Epithelial cell of esophagus (primary cell): ENCODE measurements at regions not wholly inside any gene's neighbourhood (a gene's known extent, or its start where the extent isn't known, plus 50 kb on each side); places are given as distances from the start of the nearest gene placed in this dataset.

Experiments
- DNase-seq: peaks from one replicate; pipeline ENCODE4 v3.0.0; 2010; ENCODE audit warnings: low read depth
- H3K4me3 ChIP-seq: 2 replicates; pipeline ENCODE4 v1.5.1; 2011; ENCODE audit warnings: mild to moderate bottlenecking, low read length, control low read depth
- TF ChIP-seq, protein P1 (sequence below): IDR thresholded peaks from 2 replicates; pipeline ENCODE4 v1.5.1; 2011; ENCODE audit warnings: low read depth, mild to moderate bottlenecking, low read length, control low read depth, inconsistent platforms; ENCODE audit not compliant: insufficient read depth; ENCODE audit errors: missing control alignments

DNA sequence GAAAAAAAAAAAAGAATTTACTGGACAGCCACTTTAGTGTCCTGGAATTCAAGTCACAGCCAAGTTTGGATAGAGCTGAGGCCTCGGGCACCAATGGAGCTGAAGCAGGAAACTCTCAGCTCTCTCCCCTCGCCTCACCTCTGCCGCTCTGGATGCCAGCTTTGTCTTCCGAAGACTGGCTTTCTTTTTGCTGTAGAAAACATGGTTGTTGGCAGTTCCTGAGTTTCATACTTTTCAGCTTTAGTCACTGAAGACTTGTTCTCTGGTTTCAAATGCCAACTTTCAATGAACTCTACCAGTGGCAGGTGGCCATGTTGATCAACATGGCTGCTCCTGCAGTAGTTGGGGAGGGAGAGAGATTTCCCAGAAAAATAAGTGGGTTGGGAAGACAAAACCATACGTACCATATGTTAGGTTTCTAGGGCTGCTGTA is 142.2 kb downstream of the SNX18 start:
- H3K4me3 ChIP-seq = no peak overlapping the region
- TF ChIP-seq, protein P1, sequence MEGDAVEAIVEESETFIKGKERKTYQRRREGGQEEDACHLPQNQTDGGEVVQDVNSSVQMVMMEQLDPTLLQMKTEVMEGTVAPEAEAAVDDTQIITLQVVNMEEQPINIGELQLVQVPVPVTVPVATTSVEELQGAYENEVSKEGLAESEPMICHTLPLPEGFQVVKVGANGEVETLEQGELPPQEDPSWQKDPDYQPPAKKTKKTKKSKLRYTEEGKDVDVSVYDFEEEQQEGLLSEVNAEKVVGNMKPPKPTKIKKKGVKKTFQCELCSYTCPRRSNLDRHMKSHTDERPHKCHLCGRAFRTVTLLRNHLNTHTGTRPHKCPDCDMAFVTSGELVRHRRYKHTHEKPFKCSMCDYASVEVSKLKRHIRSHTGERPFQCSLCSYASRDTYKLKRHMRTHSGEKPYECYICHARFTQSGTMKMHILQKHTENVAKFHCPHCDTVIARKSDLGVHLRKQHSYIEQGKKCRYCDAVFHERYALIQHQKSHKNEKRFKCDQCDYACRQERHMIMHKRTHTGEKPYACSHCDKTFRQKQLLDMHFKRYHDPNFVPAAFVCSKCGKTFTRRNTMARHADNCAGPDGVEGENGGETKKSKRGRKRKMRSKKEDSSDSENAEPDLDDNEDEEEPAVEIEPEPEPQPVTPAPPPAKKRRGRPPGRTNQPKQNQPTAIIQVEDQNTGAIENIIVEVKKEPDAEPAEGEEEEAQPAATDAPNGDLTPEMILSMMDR = no peak
- no peak for DNase-seq

DNA sequence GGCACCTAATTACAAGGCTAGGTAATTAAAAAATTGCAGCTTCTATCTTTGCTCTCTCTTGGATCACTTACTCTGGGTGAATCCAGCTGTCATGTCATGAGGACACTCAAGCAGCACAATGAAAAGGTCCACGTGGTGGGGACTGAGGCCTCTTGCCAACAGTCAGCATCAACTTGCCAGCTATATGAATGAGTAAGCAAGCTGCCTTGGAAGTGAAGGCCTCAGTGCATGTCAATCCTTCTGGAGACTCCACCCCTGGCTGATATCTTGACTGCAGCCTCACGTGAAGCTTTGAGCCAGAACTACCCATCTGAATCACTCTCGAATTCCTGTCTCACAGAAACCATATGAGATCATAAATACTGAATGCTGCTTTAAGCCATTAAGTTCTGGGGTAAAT is 140.5 kb downstream of the SNX18 start:
- no peak overlapping the region for H3K4me3 ChIP-seq
- DNase-seq = peak; percentile 42
- TF ChIP-seq, protein P1 = no peak

DNA sequence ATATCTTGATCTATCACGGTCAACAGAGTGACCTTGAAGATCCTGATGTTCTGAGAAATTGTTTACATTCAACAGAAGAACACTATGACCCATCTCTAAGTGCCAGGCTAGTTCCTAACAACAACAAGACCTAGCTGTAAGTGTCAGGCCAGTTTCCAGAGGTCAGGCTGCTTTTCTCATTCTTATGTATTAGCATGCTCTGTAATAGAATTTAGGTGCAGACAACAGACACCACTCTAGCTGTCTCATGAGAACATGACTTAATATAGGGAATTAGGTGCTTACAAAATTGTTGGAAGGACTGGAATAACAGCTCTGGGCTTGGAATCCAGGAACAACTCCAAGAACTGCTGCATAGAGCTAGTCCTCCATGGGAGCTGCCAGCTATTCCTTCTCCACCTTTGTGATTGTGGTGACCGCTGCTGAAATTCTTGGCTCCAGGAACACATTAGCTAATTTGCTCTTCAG is 138.7 kb downstream of the SNX18 start:
- TF ChIP-seq, protein P1 = no peak
- no peak overlapping the region for H3K4me3 ChIP-seq
- DNase-seq = peak; percentile 17

DNA sequence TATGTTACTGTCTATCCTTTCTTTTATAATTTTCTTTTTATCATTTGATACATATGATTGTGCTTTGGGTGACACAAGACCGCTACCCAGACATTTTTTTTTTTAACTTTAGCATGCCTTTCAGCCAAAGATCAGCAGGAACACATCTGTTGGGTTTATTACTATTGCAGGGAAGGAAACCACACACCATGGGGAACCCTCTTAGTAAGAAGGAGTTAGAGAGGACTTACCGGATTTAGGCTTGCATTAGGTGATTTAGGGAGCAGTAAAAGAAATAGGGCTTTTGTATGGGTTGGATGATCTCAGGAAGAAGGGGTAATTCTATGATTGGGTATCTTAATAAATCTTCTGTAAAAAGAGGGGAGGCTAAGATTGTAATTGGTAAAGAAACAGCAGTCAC is 138.2 kb downstream of the SNX18 start:
- no peak overlapping the region for H3K4me3 ChIP-seq
- DNase-seq = no peak

DNA sequence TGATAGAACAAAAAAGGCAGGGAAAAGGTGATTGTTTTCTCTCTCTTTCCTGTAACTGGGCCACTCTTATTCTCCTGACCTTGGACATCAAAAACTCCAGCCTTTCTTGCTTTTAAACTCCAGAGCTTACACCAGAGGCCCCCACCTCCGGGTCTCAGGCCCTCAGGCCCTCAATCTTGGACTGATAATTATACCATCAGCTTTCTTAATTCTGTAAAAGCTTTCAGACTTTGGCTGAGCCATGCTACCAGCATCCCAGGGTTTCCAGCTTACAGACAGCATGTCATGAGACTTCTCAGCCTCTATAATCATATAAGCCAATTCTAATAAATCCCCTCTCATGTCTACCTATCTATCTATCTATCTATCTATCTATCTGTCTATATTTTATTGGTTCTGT is 137.7 kb downstream of the SNX18 start:
- H3K4me3 ChIP-seq = no peak overlapping the region
- TF ChIP-seq, protein P1 = no peak

More for the DNA sequence above, 138.2 kb downstream of the SNX18 start:
- TF ChIP-seq, protein P1 = no peak

DNA sequence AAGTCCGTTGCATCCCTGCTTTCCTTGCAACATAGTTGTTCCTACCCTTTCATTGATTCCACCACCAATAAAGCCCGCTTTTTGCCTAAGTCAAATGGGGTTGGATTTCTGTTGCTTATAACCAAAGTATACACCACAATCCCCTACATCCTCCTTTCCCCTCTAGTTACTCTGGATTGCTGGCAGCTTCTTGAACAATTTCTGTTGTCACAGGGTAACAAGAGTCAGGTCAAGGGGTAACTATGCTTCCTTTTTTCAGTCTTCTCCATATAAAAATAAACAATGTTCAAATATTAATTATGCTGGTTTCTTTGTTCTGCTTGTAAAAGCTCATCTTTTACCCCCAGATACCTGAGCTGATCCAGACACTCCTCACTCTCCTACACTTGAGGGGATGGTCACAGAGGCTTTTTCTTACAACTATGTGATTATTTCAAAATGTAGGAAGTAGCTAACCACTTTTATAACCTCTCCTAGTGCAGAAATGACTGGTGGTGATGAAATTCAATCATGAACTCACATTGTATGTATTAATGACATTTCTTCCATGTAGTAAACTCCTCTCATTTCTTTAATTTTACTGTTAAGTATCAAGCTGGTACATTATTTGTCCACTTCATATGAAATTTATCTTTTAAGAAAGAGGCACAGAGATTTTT is 136.5 kb downstream of the SNX18 start:
- TF ChIP-seq, protein P1 = no peak
- no peak overlapping the region for H3K4me3 ChIP-seq
- no peak for DNase-seq

More for the DNA sequence above, 137.7 kb downstream of the SNX18 start:
- no peak for DNase-seq
